ENCODE measurements at regions not wholly inside any gene's neighbourhood (a gene's known extent, or its start where the extent isn't known, plus 50 kb on each side); places are given as distances from the start of the nearest gene placed in this dataset.
"Not testable (repeated sequence)": the region's sequence is repeated elsewhere in the genome, so short reads cannot be mapped to it uniquely, and the experiment has no call there.

GRCh38 chr6:94727710-94728109 lies 849.6 kb upstream of the MANEA start:
- no peak for DNase-seq (ENCODE audit: extremely low read depth in 1 of 11, low read depth in 9 of 11, low spot score in 4 of 11)

DNA sequence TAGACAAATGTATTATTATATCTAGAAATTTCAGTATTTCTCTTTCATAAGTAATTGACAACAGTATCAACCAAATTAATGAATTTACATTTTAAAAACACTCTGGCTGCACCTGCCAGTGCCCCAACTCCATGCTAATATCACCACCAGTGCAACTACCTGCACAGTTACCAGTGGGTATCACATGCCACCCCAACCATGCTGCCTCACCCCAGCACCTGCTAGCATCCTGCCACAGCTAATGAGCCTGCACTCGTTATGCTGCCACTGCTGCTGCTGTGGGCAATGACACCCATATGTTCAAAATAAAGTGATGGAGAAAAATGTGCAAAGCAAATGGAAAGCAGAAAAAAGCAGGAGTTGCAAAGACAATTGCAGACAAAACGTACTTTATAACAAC lies 855.9 kb upstream of the MANEA start:
- no peak for DNase-seq (ENCODE audit: extremely low read depth in 1 of 11, low read depth in 9 of 11, low spot score in 4 of 11)

DNA sequence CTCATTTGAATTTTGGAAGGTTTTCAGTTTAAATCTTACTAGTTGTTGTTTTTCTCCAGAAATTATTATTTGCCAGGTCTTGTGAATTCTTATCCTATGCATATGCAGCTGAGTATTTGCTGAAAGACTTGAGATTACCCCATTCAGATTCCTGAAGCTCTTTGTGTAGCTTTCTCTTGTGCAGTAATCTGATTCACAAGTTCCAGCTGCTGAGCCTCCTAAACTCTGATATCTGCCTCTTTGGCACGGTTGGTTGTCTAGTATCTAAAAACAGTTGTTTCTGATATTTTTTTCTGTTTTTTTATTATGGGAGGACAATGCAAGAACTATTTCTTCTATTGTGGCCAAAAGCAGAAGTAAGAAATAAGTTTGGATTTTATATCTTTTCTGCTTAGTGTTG lies 863.9 kb upstream of the MANEA start:
- no peak for DNase-seq (ENCODE audit: extremely low read depth in 1 of 11, low read depth in 9 of 11, low spot score in 4 of 11)

DNA sequence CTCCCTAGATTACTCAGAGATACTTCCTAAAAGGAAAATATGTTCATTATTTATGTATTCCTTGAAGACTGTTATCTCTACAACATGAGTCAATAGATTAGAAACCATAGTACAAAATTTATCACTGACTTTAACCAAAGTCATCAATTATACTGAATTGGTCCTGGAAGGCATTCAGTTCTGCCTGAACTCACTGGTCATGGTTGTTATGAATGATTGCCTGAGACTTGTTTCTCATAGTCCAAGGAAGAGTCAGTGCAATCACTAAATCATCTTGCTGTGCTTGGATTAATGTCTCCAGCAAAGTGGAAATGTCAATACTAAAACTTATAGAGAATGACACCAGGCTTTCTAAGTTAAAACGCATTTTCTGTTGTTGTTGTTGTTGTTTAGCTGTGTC lies 878.6 kb upstream of the MANEA start:
- DNase-seq (ENCODE audit: extremely low read depth in 1 of 11, low read depth in 9 of 11, low spot score in 4 of 11), result no peak

DNA sequence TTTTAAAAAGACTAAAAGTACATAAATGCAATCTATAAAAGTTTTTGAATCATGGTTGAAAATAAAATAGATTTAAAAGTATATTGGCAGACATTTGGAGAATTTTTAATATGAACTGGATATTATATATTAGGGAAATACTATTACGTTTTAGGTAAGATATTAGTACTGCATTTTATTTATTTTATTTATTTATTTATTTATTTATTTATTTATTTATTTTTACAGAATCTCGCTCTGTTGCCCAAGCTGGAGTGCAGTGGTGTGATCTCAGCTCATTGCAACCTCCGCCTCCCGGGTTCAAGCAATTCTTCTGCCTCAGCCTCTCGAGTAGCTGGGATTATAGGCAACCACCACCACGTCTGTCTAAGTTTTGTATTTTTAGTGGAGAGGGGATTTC lies 890.1 kb upstream of the MANEA start:
- DNase-seq (ENCODE audit: extremely low read depth in 1 of 11, low read depth in 9 of 11, low spot score in 4 of 11), result not testable (repeated sequence)

DNA sequence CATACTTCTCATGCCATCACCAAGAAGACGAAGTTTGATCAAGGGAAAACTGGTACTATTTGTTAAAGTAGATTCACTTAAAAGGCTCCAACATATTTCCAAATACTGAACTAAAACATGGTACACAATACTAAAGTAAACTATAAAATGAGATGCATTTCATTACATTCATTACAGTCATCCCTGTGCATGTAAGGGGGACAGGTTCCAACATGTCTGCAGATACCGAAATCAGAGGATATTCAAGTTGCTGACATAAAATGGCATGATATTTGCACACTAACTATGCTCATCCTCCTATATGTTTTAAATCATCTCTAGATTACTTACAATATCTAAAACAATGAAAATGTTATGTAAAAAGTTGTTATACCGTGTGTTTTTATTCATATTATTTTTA lies 893.9 kb upstream of the MANEA start:
- DNase-seq (ENCODE audit: extremely low read depth in 1 of 11, low read depth in 9 of 11, low spot score in 4 of 11), result no peak

- no peak for DNase-seq (ENCODE audit: extremely low read depth in 1 of 11, low read depth in 9 of 11, low spot score in 4 of 11)
Measured at GRCh38 chr6:94680669-94681212, 896.6 kb upstream of the MANEA start.

DNA sequence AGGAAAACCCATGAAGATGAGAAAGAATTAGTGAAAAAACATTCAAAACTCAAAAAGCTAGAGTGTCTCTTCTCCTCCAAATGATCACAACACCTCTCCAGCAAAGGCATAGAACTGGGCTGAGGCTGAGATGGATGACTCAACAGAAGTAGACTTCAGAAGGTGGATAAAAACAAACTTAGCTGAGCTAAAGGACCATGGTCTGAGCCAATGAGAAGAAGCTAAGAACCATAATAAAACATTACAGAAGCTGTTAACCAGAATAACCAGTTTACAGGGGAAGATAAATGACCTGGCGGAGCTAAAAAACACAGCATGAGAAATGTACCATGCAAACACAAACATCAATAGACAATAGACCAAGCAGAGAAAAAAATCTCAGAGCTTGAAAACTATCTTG lies 904.1 kb upstream of the MANEA start:
- no peak for DNase-seq (ENCODE audit: extremely low read depth in 1 of 11, low read depth in 9 of 11, low spot score in 4 of 11)

DNA sequence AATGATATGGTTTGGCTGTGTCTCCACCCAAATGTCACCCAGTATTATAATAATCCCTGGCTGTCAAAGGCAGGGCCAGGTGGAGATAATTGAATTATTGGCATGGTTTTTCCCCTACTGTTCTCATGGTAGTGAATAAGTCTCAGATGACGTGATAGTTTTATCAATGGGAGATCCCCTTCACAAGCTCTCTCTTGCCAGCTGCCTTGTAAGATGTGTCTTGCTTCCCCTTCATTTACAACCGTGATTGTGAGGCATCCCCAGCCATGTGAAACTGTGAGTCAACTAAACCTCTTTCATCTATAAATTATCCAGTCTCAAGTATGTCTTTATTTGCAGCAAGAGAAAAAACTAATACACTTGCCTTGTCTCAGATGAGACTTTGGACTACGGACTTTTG lies 907.3 kb upstream of the MANEA start:
- DNase-seq (ENCODE audit: extremely low read depth in 1 of 11, low read depth in 9 of 11, low spot score in 4 of 11), result no peak

DNA sequence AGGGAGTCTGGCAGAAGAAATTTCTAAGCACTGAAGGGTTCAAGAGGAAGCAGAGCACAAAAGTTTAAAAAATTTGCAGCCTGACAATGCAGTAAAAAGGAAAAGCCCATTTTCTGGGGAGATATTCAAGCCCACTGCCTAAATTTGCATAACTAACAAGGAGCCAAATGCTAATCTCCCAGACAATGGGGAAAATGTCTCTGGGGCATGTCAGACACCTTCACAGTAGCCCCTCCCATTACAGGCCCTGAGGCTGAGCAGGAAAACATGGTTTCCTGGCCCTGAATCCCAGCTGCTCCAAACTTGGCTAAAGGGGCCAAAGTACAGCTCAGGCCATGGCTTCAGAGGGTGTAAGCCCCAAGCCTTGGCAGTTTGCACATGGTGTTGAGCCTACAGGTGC lies 908.5 kb upstream of the MANEA start:
- DNase-seq (ENCODE audit: extremely low read depth in 1 of 11, low read depth in 9 of 11, low spot score in 4 of 11), result no peak

- no peak for DNase-seq (ENCODE audit: extremely low read depth in 1 of 11, low read depth in 9 of 11, low spot score in 4 of 11)
Measured at GRCh38 chr6:94658929-94659328, 918.4 kb upstream of the MANEA start.

DNA sequence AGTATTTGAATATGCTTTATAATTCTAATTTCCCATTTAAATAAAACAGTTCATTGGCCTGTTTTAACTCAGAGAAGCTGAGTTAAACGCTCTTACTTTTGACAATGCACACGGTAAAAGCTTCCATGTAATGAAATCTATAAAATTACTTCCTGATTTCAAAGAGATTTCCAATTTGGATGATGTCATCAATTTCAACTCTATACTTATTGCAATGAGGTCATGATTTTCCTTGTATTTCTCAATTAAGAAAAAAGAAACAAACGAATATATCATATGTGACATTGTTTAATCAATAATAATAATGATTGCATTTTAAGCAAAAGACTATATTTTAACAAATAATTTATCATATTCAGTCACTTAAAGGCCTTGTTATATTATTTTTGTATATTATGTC lies 926.1 kb upstream of the MANEA start:
- no peak for DNase-seq (ENCODE audit: extremely low read depth in 1 of 11, low read depth in 9 of 11, low spot score in 4 of 11)

DNA sequence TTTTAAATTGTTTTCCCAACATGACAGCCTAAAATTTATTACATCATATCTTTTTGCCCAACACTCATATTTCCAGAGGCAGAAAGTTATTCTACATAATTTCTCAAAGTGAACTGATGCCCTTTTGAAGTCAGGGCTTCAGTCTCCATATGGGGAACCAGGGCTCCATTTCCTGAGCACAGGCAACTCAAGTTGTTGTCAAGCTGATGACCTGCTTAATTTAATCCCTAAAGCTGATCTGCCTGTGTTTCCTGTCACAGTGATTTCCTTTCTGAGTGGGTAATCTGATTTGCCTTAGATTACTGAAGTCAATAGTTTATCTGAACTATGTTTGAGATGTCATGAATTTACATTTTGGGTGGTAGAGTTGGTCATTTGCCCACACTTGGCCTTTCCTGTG lies 932.1 kb upstream of the MANEA start:
- no peak for DNase-seq (ENCODE audit: extremely low read depth in 1 of 11, low read depth in 9 of 11, low spot score in 4 of 11)

DNA sequence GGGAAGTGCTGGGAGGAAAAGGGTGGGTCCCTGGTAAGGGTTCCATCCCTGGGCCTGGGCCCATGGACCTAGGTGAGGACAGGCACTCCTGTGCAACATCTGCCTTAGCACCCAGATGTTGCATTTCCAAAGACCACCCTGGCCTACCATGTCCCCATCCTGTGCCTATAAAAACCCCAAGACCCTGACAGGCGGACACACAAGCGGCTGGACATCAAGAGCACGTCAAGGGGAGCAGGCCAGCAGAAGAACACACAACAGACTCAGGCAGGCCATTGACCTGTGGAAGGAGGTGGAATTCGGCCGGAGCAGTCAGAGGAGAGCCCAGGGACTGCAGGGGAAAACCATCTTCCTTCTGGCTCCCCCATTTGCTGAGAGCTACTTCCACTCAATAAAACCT lies 937.8 kb upstream of the MANEA start:
- DNase-seq (ENCODE audit: extremely low read depth in 1 of 11, low read depth in 9 of 11, low spot score in 4 of 11), result no peak

DNA sequence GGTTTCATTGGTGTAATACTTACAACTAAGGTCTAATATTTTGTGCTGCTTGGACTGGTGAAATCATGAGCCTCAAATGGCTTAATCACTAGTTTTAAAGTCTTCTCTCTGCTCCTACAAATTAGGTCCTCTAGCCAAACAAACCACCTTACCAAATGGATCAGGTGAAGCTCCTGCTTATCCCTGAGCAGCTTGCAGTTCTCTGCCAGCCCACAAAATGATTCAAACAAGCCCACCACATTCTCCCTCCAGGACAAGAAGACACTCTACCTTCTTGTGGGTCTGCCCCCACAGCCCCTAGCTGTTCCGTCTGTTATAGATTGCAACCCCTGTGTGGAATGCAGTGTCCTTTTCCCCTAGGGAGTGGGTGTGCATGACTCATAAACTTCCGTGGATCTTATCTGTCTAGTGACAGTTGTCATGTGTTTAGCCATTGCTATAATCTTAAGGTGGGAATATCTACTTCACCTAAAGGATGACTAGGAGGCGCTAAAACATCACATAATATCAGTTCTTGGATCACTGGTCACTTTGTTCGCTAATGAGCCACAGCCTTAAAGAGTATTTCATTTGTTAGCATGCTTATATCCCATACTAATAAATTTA lies 940.5 kb upstream of the MANEA start:
- no peak for DNase-seq (ENCODE audit: extremely low read depth in 1 of 11, low read depth in 9 of 11, low spot score in 4 of 11)

- no peak for DNase-seq (ENCODE audit: extremely low read depth in 1 of 11, low read depth in 9 of 11, low spot score in 4 of 11)
Measured at GRCh38 chr6:94623586-94623985, 953.7 kb upstream of the MANEA start.

GRCh38 chr6:94622783-94623182 lies 954.6 kb upstream of the MANEA start:
- no peak for DNase-seq (ENCODE audit: extremely low read depth in 1 of 11, low read depth in 9 of 11, low spot score in 4 of 11)

DNA sequence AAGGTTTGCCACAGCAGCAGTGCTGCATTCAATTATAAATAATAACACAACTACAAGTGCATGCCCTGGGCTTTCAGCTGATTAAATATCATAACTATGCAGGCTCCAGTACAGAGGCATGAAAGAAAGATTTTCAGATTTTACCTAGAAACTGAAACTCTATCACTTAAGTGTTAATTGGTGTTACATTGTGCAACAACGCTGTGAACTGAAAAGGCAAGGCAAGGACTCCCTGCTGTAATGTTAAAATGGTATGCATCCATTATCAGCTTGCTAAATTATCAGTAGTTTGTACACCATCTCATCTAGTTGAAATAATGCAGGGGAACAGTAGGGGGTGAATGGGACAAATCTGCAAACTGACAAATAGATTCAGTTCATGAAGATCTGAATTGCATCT lies 976.7 kb upstream of the MANEA start:
- DNase-seq (ENCODE audit: extremely low read depth in 1 of 11, low read depth in 9 of 11, low spot score in 4 of 11), result no peak

DNA sequence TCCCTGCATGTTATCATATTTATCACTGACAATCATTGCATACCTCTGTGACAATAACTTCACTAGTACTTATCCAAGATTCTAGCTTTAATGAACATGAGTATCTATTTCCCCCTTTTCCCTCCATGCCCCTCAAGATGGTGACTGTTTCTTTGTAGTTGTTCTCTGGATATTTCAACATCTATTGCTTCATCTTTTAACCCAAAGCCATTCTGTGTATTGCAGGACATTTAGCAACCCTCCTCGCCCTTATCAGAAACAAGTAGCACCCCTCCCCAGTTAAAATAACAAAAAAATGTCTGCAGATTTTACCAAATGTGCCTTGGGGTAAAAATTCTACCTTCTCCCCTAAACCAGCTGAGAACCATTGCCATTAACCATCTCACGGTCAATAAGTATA lies 979.8 kb upstream of the MANEA start:
- DNase-seq (ENCODE audit: extremely low read depth in 1 of 11, low read depth in 9 of 11, low spot score in 4 of 11), result no peak

- peak in 9 of 11 donors; percentile 2 to 33 (median 11) for DNase-seq (ENCODE audit: extremely low read depth in 1 of 11, low read depth in 9 of 11, low spot score in 4 of 11)
Measured at GRCh38 chr6:94590416-94590815, 986.9 kb upstream of the MANEA start.

GRCh38 chr6:94588301-94588700 lies 989.0 kb upstream of the MANEA start:
- DNase-seq (ENCODE audit: extremely low read depth in 1 of 11, low read depth in 9 of 11, low spot score in 4 of 11), result no peak

DNA sequence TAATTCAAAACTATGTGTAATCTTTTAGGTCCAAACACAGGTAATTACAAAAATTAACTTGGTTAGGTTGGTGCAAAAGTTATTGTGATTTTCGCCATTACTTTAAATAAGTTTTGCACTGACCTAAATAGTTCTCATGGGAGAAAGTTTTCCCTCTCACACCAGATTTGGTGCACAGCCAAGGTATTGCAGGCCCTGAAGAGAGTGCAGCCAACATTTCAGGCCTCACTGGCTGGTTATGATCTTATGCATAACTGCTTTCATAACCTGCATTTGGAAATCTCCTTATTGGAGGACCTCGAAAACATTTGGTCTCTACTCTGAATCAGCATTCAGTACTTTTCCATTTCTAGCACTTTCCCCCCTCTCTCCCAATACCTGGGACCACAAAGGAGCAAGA lies 993.1 kb upstream of the MANEA start:
- no peak for DNase-seq (ENCODE audit: extremely low read depth in 1 of 11, low read depth in 9 of 11, low spot score in 4 of 11)
